K562 (cell line): ENCODE measurements at regions not wholly inside any gene's neighbourhood (a gene's known extent, or its start where the extent isn't known, plus 50 kb on each side); places are given as distances from the start of the nearest gene placed in this dataset.

Experiments
- NR2C2 ChIP-seq, 2 experiments: fragments of 200-800 bp in 1 of 2; sonication (Bioruptor generic) in 1 of 2; sonication (generic) in 1 of 2; formaldehyde crosslinking in 1 of 2; IDR thresholded peaks; 2 replicates each; pipeline versions ENCODE4 v1.6.1 to v1.8.0; 2016 to 2022; ENCODE audit warnings: mild to moderate bottlenecking in 1 of 2, missing compliant biosample characterization in 1 of 2, missing genetic modification characterization in 1 of 2, missing genetic modification reagents in 1 of 2
- TF ChIP-seq, protein P1 (sequence below): sonication (generic); formaldehyde crosslinking; IDR thresholded peaks from 2 replicates; pipeline ENCODE4 v1.9.0; 2022; ENCODE audit warnings: mild to moderate bottlenecking, missing genetic modification reagents

DNA sequence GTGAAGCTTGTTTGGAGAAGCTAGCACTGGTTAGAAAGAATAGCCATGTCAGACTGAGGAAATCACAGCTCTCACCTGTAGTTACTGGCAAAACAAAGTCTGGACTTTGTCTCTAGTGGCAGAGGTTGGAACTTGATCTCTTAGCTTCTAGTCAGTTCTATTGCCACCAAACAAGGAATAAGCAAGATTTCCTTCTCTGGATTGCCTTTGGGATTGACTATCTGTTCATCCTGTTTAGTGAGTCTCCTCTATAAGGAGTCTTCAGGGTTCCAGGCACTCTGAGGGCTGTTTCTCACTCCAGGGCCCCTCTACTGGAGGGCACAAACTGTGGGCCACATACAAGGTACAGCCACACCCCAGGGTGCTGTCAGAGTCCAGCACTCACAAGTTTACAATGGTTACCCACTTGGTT lies 426.6 kb upstream of the THBS1 start:
- TF ChIP-seq, protein P1, sequence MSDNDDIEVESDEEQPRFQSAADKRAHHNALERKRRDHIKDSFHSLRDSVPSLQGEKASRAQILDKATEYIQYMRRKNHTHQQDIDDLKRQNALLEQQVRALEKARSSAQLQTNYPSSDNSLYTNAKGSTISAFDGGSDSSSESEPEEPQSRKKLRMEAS (CRISPR knock-in tag): no peak
- TF ChIP-seq NR2C2 (CRISPR knock-in tag; IDR thresholded peaks at IDR 0.05): no peak
- no peak for TF ChIP-seq NR2C2 (tag; IDR thresholded peaks at IDR 0.05)
